Osteoblast (primary cell): ENCODE measurements at regions not wholly inside any gene's neighbourhood (a gene's known extent, or its start where the extent isn't known, plus 50 kb on each side); places are given as distances from the start of the nearest gene placed in this dataset.

Experiments
- DNase-seq: peaks from one replicate; pipeline ENCODE4 v3.0.0; 2011; ENCODE audit warnings: low spot score, mixed read lengths; ENCODE audit not compliant: insufficient read length; ENCODE audit errors: missing footprints
- H2AFZ ChIP-seq: 2 replicates; pipeline ENCODE4 v1.6.0; 2011; ENCODE audit warnings: mild to moderate bottlenecking, low read length
- H3K27ac ChIP-seq: 2 replicates; pipeline ENCODE4 v1.5.1; 2011; ENCODE audit warnings: mild to moderate bottlenecking, low read depth, low read length, moderate library complexity
- H3K27me3 ChIP-seq: 2 replicates; pipeline ENCODE4 v1.6.0; 2012; ENCODE audit warnings: mild to moderate bottlenecking, control low read depth, inconsistent platforms, low read length, moderate library complexity; ENCODE audit not compliant: insufficient read depth
- H3K36me3 ChIP-seq: 2 replicates; pipeline ENCODE4 v1.5.1; 2011; ENCODE audit warnings: mild to moderate bottlenecking, low read length, control low read depth, moderate library complexity; ENCODE audit not compliant: insufficient read depth
- H3K4me1 ChIP-seq: 2 replicates; pipeline ENCODE4 v1.5.1; 2011; ENCODE audit warnings: mild to moderate bottlenecking, low read length, control low read depth, moderate library complexity; ENCODE audit not compliant: insufficient read depth
- H3K4me2 ChIP-seq: 2 replicates; pipeline ENCODE4 v1.6.0; 2011; ENCODE audit warnings: mild to moderate bottlenecking, low read length; ENCODE audit not compliant: insufficient read depth
- H3K4me3 ChIP-seq: fragments of 200-600 bp; sonication (generic); 3 replicates; pipeline ENCODE4 v1.5.1; 2012; ENCODE audit warnings: mild to moderate bottlenecking, low read length, inconsistent platforms; ENCODE audit not compliant: insufficient read depth
- H3K79me2 ChIP-seq: 2 replicates; pipeline ENCODE4 v1.6.0; 2012; ENCODE audit warnings: mild to moderate bottlenecking, low read length, control low read depth, inconsistent platforms; ENCODE audit not compliant: insufficient read depth
- H3K9me3 ChIP-seq: 2 replicates; pipeline ENCODE4 v1.5.1; 2011; ENCODE audit warnings: low read depth, low read length, control low read depth
- H4K20me1 ChIP-seq: 2 replicates; pipeline ENCODE4 v1.6.0; 2012; ENCODE audit warnings: mild to moderate bottlenecking, low read length, control low read depth; ENCODE audit not compliant: insufficient read depth
- CTCF ChIP-seq: IDR thresholded peaks from 2 replicates; pipeline ENCODE4 v1.5.1; 2011; ENCODE audit warnings: mild to moderate bottlenecking, low read depth, low read length, moderate library complexity; ENCODE audit errors: extremely low read depth

- Histone ChIP-seq H2AFZ (no peak overlapping the region), H3K79me2 (no peaks in the 10 kb centered on the region), H3K4me2 (no peak overlapping the region), H3K27ac (no peak overlapping the region), H3K36me3 (no peaks in the 10 kb centered on the region), H3K4me1 (no peaks in the 10 kb centered on the region), H4K20me1 (no peaks in the 10 kb centered on the region), H3K27me3 (no peaks in the 10 kb centered on the region), H3K4me3 (no peak overlapping the region), H3K9me3 (peaks cover 2% of the 10 kb centered on the region)
- TF ChIP-seq CTCF = no peak
- DNase-seq = no peak
Observed at GRCh38 chr11:105333153-105333552, 193.6 kb upstream of the CARD18 start.

- no peak for TF ChIP-seq CTCF
- H3K4me1 ChIP-seq = no peaks in the 10 kb centered on the region
- no peaks in the 10 kb centered on the region for H4K20me1 ChIP-seq
- no peak overlapping the region for H3K4me3 ChIP-seq
- H3K79me2 ChIP-seq = no peaks in the 10 kb centered on the region
- no peak for DNase-seq
- H3K9me3 ChIP-seq = peaks cover 2% of the 10 kb centered on the region
- no peaks in the 10 kb centered on the region for H3K27me3 ChIP-seq
- no peak overlapping the region for H2AFZ ChIP-seq
- H3K27ac ChIP-seq = no peak overlapping the region
- no peaks in the 10 kb centered on the region for H3K36me3 ChIP-seq
- no peak overlapping the region for H3K4me2 ChIP-seq
Observed at GRCh38 chr11:105332171-105332570, 192.6 kb upstream of the CARD18 start.

- Histone ChIP-seq H3K4me1 (no peaks in the 10 kb centered on the region), H3K9me3 (peaks cover 2% of the 10 kb centered on the region), H3K79me2 (no peaks in the 10 kb centered on the region), H3K36me3 (no peaks in the 10 kb centered on the region), H3K4me3 (no peak overlapping the region), H4K20me1 (no peaks in the 10 kb centered on the region), H3K27me3 (no peaks in the 10 kb centered on the region), H3K27ac (no peak overlapping the region), H2AFZ (no peak overlapping the region), H3K4me2 (no peak overlapping the region)
- DNase-seq = no peak
- TF ChIP-seq CTCF = no peak
Observed at GRCh38 chr11:105328061-105328460, 188.5 kb upstream of the CARD18 start.

DNA sequence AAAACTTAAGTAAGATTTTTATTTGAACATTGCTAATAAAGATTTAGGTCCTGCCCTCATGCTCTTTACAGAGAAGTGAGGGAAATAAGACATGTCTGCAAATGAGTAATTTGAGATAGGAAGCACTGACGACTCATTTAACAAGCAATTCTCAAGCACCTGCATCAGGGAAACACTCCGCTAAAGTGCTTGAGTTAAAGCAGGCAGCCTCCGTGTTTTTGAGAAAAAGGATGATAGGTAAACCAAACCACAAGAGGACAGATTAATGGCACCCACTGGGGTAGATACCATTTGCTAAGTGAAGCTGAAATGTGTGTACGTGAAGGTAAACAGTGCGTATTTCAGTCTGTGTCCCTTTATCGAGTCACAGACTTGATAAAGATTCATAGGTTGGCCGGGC, 184.6 kb upstream of the CARD18 start:
- Histone ChIP-seq H4K20me1 (no peaks in the 10 kb centered on the region), H3K27me3 (no peaks in the 10 kb centered on the region), H2AFZ (no peak overlapping the region), H3K4me1 (no peaks in the 10 kb centered on the region), H3K9me3 (no peaks in the 10 kb centered on the region), H3K4me2 (no peak overlapping the region), H3K27ac (no peak overlapping the region), H3K36me3 (no peaks in the 10 kb centered on the region), H3K79me2 (no peaks in the 10 kb centered on the region), H3K4me3 (no peak overlapping the region)
- no peak for TF ChIP-seq CTCF
- DNase-seq = no peak
